GM12873 (cell line): ENCODE measurements at regions not wholly inside any gene's neighbourhood (a gene's known extent, or its start where the extent isn't known, plus 50 kb on each side); places are given as distances from the start of the nearest gene placed in this dataset.

Experiments
- CTCF ChIP-seq: IDR thresholded peaks from 2 replicates; pipeline ENCODE4 v1.5.1; 2012; ENCODE audit warnings: low read depth, mild to moderate bottlenecking, moderate library complexity, low read length, control low read depth; ENCODE audit not compliant: insufficient read depth; ENCODE audit errors: missing control alignments

- TF ChIP-seq CTCF, result no peak
Measured at GRCh38 chr13:109669956-109670355, 116.4 kb downstream of the IRS2 start.

- no peak for TF ChIP-seq CTCF
Measured at GRCh38 chr13:109669234-109669612, 117.2 kb downstream of the IRS2 start.

GRCh38 chr13:109668433-109669233, 117.8 kb downstream of the IRS2 start:
- TF ChIP-seq CTCF, result no peak

DNA sequence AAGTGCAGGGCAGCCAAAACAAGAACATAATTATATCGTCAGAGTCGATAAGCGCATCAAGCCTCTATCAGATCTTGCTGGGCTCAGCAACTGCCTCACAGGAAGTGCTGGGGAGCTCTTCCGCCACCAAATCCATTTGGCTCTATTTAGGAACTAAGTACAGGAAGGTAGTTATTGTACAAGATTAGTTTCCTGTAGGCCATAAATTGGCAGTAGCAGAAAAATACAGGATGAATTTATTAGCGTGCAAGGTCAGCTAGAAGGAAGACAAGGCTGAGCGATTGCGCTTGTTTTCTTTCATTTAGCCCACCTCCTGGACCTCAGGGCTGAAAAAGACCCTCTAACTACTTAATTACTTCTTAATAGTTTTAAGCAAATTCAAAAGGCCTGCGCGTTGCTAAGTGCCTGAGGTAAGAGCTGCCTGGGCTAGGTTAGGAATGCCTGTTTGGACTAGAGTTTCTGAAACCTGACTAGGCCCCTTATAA, 118.5 kb downstream of the IRS2 start:
- TF ChIP-seq CTCF, result no peak

DNA sequence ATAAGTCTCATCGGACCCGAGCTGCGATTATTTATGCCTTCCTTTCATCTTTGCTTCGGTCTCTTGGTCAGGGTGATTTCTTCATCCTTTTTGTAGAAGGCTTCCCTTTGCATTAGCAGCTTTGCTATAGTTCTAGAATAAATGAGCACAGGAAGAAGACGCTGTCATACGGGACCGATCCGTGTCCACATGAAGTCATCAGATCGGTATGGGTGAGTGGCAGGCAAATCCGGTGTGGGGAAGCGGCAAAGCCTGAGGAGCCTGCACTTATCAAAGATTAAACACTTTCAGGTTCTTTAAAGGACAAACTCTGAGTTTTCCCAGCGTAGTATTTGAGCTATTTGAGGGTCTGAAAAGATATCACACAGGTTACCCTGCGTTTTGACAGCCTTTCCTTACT, 119.3 kb downstream of the IRS2 start:
- TF ChIP-seq CTCF, result no peak

DNA sequence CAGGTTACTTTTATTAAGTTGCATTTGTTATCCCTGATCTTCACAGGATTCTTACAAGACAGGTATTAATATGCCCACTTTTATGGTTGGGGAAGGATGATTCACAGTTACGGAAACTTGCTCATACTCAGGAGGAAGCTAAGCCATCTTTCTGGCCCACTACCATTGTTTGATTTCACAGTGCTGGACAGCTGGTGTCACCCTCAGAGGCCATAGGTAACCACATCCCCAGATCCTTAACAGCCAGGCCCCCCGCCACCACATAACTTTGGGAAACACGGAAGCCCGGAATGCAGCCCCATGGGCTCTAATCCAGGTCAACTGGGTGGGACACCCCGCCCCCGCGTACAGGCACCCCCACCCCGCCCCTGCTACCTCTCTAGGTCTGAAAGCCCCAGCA, 119.7 kb downstream of the IRS2 start:
- no peak for TF ChIP-seq CTCF

DNA sequence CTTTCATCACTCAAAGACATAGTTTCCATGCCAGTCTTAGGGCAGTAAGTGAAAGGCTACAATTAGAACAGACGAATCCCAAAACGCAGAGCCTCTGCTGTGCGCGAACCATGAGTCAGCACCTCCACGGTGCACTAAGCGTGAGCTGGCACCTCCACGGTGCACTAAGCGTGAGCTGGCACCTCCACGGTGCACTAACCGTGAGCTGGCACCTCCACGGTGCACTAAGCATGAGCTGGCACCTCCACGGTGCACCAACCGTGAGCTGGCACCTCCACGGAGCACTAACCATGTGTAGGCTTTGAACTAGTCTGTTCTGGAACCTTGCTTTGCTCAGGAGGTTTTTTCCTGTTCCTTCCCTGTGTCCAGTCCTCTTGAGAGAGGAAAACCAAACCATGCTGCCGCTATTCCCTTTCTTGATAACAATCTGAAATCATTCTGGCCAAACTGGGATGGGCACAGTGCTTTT, 120.6 kb downstream of the IRS2 start:
- TF ChIP-seq CTCF, result no peak
